H9 (cell line): ENCODE measurements at regions not wholly inside any gene's neighbourhood (a gene's known extent, or its start where the extent isn't known, plus 50 kb on each side); places are given as distances from the start of the nearest gene placed in this dataset.
"Not testable (repeated sequence)": the region's sequence is repeated elsewhere in the genome, so short reads cannot be mapped to it uniquely, and the experiment has no call there.

ENCODE experiments used
- DNase-seq: peaks from one replicate; pipeline ENCODE4 v3.0.0-alpha.2; 2017
- H2AFZ ChIP-seq: one replicate; pipeline ENCODE4 v1.6.1; 2013; ENCODE audit warnings: mild to moderate bottlenecking, low read length, control low read depth, moderate library complexity
- H2AK5ac ChIP-seq: 2 replicates; pipeline ENCODE4 v1.6.1; 2013; ENCODE audit warnings: low read length, control low read depth, mixed read lengths; ENCODE audit not compliant: insufficient read length
- H2BK120ac ChIP-seq: one replicate; pipeline ENCODE4 v1.6.1; 2013; ENCODE audit warnings: low read depth, mild to moderate bottlenecking, low read length, control low read depth, inconsistent platforms; ENCODE audit not compliant: poor library complexity, severe bottlenecking
- H2BK12ac ChIP-seq: 2 replicates; pipeline ENCODE4 v1.6.1; 2013; ENCODE audit warnings: low read length, control low read depth, mixed read lengths, low read depth; ENCODE audit not compliant: insufficient read length
- H2BK15ac ChIP-seq: 2 replicates; pipeline ENCODE4 v1.6.1; 2013; ENCODE audit warnings: low read depth, low read length, control low read depth
- H2BK20ac ChIP-seq: one replicate; pipeline ENCODE4 v1.6.1; 2013; ENCODE audit warnings: low read depth, mild to moderate bottlenecking, low read length, control low read depth, inconsistent platforms; ENCODE audit not compliant: poor library complexity, severe bottlenecking
- H2BK5ac ChIP-seq: 2 replicates; pipeline ENCODE4 v1.6.1; 2013; ENCODE audit warnings: low read length, control low read depth, mixed read lengths; ENCODE audit not compliant: insufficient read length
- H3K14ac ChIP-seq: 2 replicates; pipeline ENCODE4 v1.6.1; 2013; ENCODE audit warnings: low read length, control low read depth; ENCODE audit not compliant: insufficient read depth
- H3K18ac ChIP-seq: 2 replicates; pipeline ENCODE4 v1.6.1; 2013; ENCODE audit warnings: low read depth, mild to moderate bottlenecking, mixed read lengths, low read length, control low read depth; ENCODE audit not compliant: insufficient read length
- H3K23ac ChIP-seq: 2 replicates; pipeline ENCODE4 v1.6.1; 2013; ENCODE audit warnings: low read length, control low read depth, mixed read lengths, low read depth; ENCODE audit not compliant: insufficient read length
- H3K23me2 ChIP-seq: 2 replicates; pipeline ENCODE4 v1.6.1; 2013; ENCODE audit warnings: low read depth, mild to moderate bottlenecking, mixed read lengths, low read length, control low read depth; ENCODE audit not compliant: insufficient read length, poor library complexity, severe bottlenecking
- H3K27ac ChIP-seq: 2 replicates; pipeline ENCODE4 v1.5.1; 2013; ENCODE audit warnings: low read length, control low read depth, mixed read lengths, low read depth; ENCODE audit not compliant: insufficient read length
- H3K27me3 ChIP-seq: 2 replicates; pipeline ENCODE4 v1.6.1; 2013; ENCODE audit warnings: low read length, control low read depth, inconsistent platforms; ENCODE audit not compliant: insufficient read depth
- H3K4ac ChIP-seq: 2 replicates; pipeline ENCODE4 v1.6.1; 2013; ENCODE audit warnings: low read depth, mild to moderate bottlenecking, control low read depth, inconsistent platforms, low read length, moderate library complexity
- H3K4me1 ChIP-seq: 2 replicates; pipeline ENCODE4 v1.6.1; 2013; ENCODE audit warnings: low read length, control low read depth, inconsistent platforms; ENCODE audit not compliant: insufficient read depth
- H3K4me2 ChIP-seq: 2 replicates; pipeline ENCODE4 v1.6.1; 2013; ENCODE audit warnings: low read length, control low read depth, mixed read lengths; ENCODE audit not compliant: insufficient read length, insufficient read depth
- H3K56ac ChIP-seq: 2 replicates; pipeline ENCODE4 v1.6.1; 2013; ENCODE audit warnings: low read depth, mild to moderate bottlenecking, mixed read lengths, low read length, control low read depth; ENCODE audit not compliant: insufficient read length
- H3K79me1 ChIP-seq: 2 replicates; pipeline ENCODE4 v1.6.1; 2013; ENCODE audit warnings: low read depth, mild to moderate bottlenecking, moderate library complexity, low read length, control low read depth, inconsistent platforms; ENCODE audit not compliant: insufficient read depth, poor library complexity, severe bottlenecking
- H3K79me2 ChIP-seq: 2 replicates; pipeline ENCODE4 v1.6.1; 2013; ENCODE audit warnings: low read length, control low read depth, inconsistent platforms; ENCODE audit not compliant: insufficient read depth
- H3K9ac ChIP-seq: 2 replicates; pipeline ENCODE4 v1.6.1; 2013; ENCODE audit warnings: low read length, control low read depth, mixed read lengths; ENCODE audit not compliant: insufficient read length; ENCODE audit errors: extremely low read depth
- H3K9me3 ChIP-seq: one replicate; pipeline ENCODE4 v1.6.1; 2013; ENCODE audit warnings: low read depth, low read length, inconsistent platforms; ENCODE audit not compliant: control insufficient read depth
- H3T11ph ChIP-seq: one replicate; pipeline ENCODE4 v1.6.1; 2013; ENCODE audit warnings: mild to moderate bottlenecking, low read length, control low read depth, inconsistent platforms
- H4K20me1 ChIP-seq: one replicate; pipeline ENCODE4 v1.6.1; 2013; ENCODE audit not compliant: control insufficient read depth, insufficient read length, insufficient read depth
- H4K5ac ChIP-seq: 2 replicates; pipeline ENCODE4 v1.6.1; 2013; ENCODE audit warnings: low read depth, mild to moderate bottlenecking, mixed read lengths, low read length, control low read depth; ENCODE audit not compliant: insufficient read length
- H4K8ac ChIP-seq: replicated peaks from 2 replicates; pipeline ENCODE4 v1.6.1; 2013; ENCODE audit warnings: low read length, control low read depth, mixed read lengths, low read depth; ENCODE audit not compliant: insufficient read length
- H4K91ac ChIP-seq: 2 replicates; pipeline ENCODE4 v1.6.1; 2013; ENCODE audit warnings: low read depth, mild to moderate bottlenecking, moderate library complexity, mixed read lengths, low read length, control low read depth; ENCODE audit not compliant: insufficient read length
- H3K27ac Mint-ChIP-seq, 3 experiments: 2 replicates in 2 of 3; 3 replicates in 1 of 3; pipeline ENCODE4 v1.8.0; 2020 to 2021; ENCODE audit warnings: mixed read lengths in 3 of 3, mild to moderate bottlenecking in 1 of 3, moderate library complexity in 1 of 3
- H3K27me3 Mint-ChIP-seq: 2 replicates; pipeline ENCODE4 v1.8.0; 2021; ENCODE audit warnings: low read depth, mild to moderate bottlenecking, moderate library complexity, mixed read lengths
- H3K36me3 Mint-ChIP-seq, 3 experiments: 2 replicates in 2 of 3; 3 replicates in 1 of 3; pipeline ENCODE4 v1.8.0; 2020 to 2021; ENCODE audit warnings: low read depth in 3 of 3, mixed read lengths in 3 of 3; ENCODE audit not compliant: insufficient read depth in 1 of 3
- H3K4me1 Mint-ChIP-seq, 2 experiments: 2 replicates each; pipeline ENCODE4 v1.8.0; 2020; ENCODE audit warnings: mixed read lengths in 2 of 2
- H3K4me3 Mint-ChIP-seq, 2 experiments: 2 replicates in 1 of 2; 3 replicates in 1 of 2; pipeline ENCODE4 v1.8.0; 2020 to 2021; ENCODE audit warnings: mild to moderate bottlenecking in 2 of 2, mixed read lengths in 2 of 2, moderate library complexity in 1 of 2
- H3K9me3 Mint-ChIP-seq, 2 experiments: 2 replicates in 1 of 2; 3 replicates in 1 of 2; pipeline ENCODE4 v1.8.0; 2020; ENCODE audit warnings: mild to moderate bottlenecking in 2 of 2, mixed read lengths in 2 of 2, moderate library complexity in 1 of 2
- WGBS: extraction: QIAGEN DNeasy Blood & Tissue Kit; methylation state at CpG from one replicate; pipeline ENCODE4 v1.1.7; 2013; ENCODE audit warnings: missing lambda C conversion rate, low lambda C conversion rate, mixed read lengths; ENCODE audit not compliant: insufficient read length; ENCODE audit errors: extremely low coverage; 5-methylcytosine and 5-hydroxymethylcytosine counted together

- H4K91ac ChIP-seq, H2BK5ac ChIP-seq, H3K4ac ChIP-seq, H3K4me2 ChIP-seq, H3K27ac Mint-ChIP-seq, H3K4me1 Mint-ChIP-seq, H3K79me2 ChIP-seq, H3K27me3 ChIP-seq, H4K5ac ChIP-seq, H3K18ac ChIP-seq, H3K14ac ChIP-seq, H3K23me2 ChIP-seq, H2BK120ac ChIP-seq, H3K9ac ChIP-seq, H2BK20ac ChIP-seq, H2BK15ac ChIP-seq, H3K4me1 ChIP-seq, H3K56ac ChIP-seq, DNase-seq, H3K23ac ChIP-seq, H4K8ac ChIP-seq, H3K27ac ChIP-seq, H3K4me3 Mint-ChIP-seq, H4K20me1 ChIP-seq, H3T11ph ChIP-seq, H3K79me1 ChIP-seq, H2AK5ac ChIP-seq, H2AFZ ChIP-seq, H2BK12ac ChIP-seq: not testable (repeated sequence)
- WGBS, result no CpG with 5 or more reads among the region's 4 CpGs
- peaks cover 12% of the 10 kb centered on the region for H3K27me3 Mint-ChIP-seq
- peaks cover 70% of the 10 kb centered on the region for H3K9me3 ChIP-seq
- H3K9me3 Mint-ChIP-seq, result peaks cover 90% of the 10 kb centered on the region in 2 experiments
- peaks cover 25 to 62% (median 47%) of the 10 kb centered on the region in 3 experiments; a peak in 6 of 7 replicates for H3K36me3 Mint-ChIP-seq
Observed at GRCh38 chr20:28564024-28564423, 2693.4 kb upstream of the DEFB115 start.

- not testable (repeated sequence) for DNase-seq, H2BK20ac ChIP-seq, H3K18ac ChIP-seq, H3K4me1 Mint-ChIP-seq, H3K27ac Mint-ChIP-seq, H3K27ac ChIP-seq, H3K4me2 ChIP-seq, H3K56ac ChIP-seq, H2BK15ac ChIP-seq, H3K23me2 ChIP-seq, H3K9ac ChIP-seq, H2AFZ ChIP-seq, H3K4me3 Mint-ChIP-seq, H3K23ac ChIP-seq, H3K4ac ChIP-seq, H2BK12ac ChIP-seq, H2BK120ac ChIP-seq, H4K5ac ChIP-seq, H4K20me1 ChIP-seq, H3K4me1 ChIP-seq, H4K91ac ChIP-seq, H3K27me3 ChIP-seq, H2BK5ac ChIP-seq, H3K79me2 ChIP-seq, H3K14ac ChIP-seq, H3T11ph ChIP-seq, H2AK5ac ChIP-seq, H4K8ac ChIP-seq, H3K79me1 ChIP-seq
- H3K9me3 ChIP-seq, result peaks cover 68% of the 10 kb centered on the region
- Mint-ChIP-seq H3K27me3 (peaks cover 12% of the 10 kb centered on the region), H3K9me3 (peaks cover 88 to 89% of the 10 kb centered on the region in 2 experiments), H3K36me3 (peaks cover 21 to 56% (median 44%) of the 10 kb centered on the region in 3 experiments; a peak in 6 of 7 replicates)
- no CpG with 5 or more reads among the region's 12 CpGs for WGBS
Observed at GRCh38 chr20:28564688-28565463, 2692.6 kb upstream of the DEFB115 start.
